GM23338 (cell line): ENCODE measurements at regions not wholly inside any gene's neighbourhood (a gene's known extent, or its start where the extent isn't known, plus 50 kb on each side); places are given as distances from the start of the nearest gene placed in this dataset.

Experiments used
- ATAC-seq: fragments of 200-7000 bp; cut with Tn5 transposase; 3 replicates; pipeline ENCODE4 v1.9.1; 2020
- DNase-seq: peaks from one replicate; pipeline ENCODE4 v3.0.0-alpha.2; 2015; ENCODE audit warnings: low spot score
- H2AFZ ChIP-seq: fragments of 200-600 bp; sonication (generic); 2 replicates; pipeline ENCODE4 v1.8.0; 2016; ENCODE audit warnings: antibody characterized with exemption, mild to moderate bottlenecking, moderate library complexity
- H3F3A ChIP-seq: fragments of 200-600 bp; sonication (generic); replicated peaks from 2 replicates; pipeline ENCODE4 v1.8.0; 2017; ENCODE audit warnings: antibody characterized with exemption, mixed run types, low read depth
- H3K27ac ChIP-seq: fragments of 200-600 bp; sonication (generic); 2 replicates; pipeline ENCODE4 v1.6.1; 2016; ENCODE audit warnings: low read depth
- H3K27me3 ChIP-seq: fragments of 200-600 bp; sonication (generic); 2 replicates; pipeline ENCODE4 v1.8.0; 2016; ENCODE audit warnings: mild to moderate bottlenecking, mixed run types, moderate library complexity; ENCODE audit not compliant: insufficient read depth
- H3K36me3 ChIP-seq: fragments of 200-600 bp; sonication (generic); 2 replicates; pipeline ENCODE4 v1.8.0; 2016; ENCODE audit warnings: mild to moderate bottlenecking; ENCODE audit not compliant: insufficient read depth
- H3K4me1 ChIP-seq: fragments of 200-600 bp; sonication (generic); 2 replicates; pipeline ENCODE4 v1.8.0; 2016; ENCODE audit warnings: mild to moderate bottlenecking, moderate library complexity; ENCODE audit not compliant: insufficient read depth
- H3K4me2 ChIP-seq: fragments of 200-600 bp; sonication (generic); 2 replicates; pipeline ENCODE4 v1.7.1; 2017; ENCODE audit warnings: mixed run types
- H3K4me3 ChIP-seq: fragments of 200-600 bp; sonication (generic); 2 replicates; pipeline ENCODE4 v1.6.1; 2016; ENCODE audit warnings: mixed run types
- H3K79me2 ChIP-seq: fragments of 200-600 bp; sonication (generic); replicated peaks from 2 replicates; pipeline ENCODE4 v1.8.0; 2017; ENCODE audit warnings: mild to moderate bottlenecking; ENCODE audit not compliant: insufficient read depth
- H3K9me2 ChIP-seq: fragments of 200-600 bp; sonication (generic); 2 replicates; pipeline ENCODE4 v1.8.0; 2017; ENCODE audit not compliant: insufficient read depth
- H4K20me1 ChIP-seq: fragments of 200-600 bp; sonication (generic); replicated peaks from 2 replicates; pipeline ENCODE4 v1.8.0; 2017; ENCODE audit warnings: mild to moderate bottlenecking; ENCODE audit not compliant: insufficient read depth
- H3K27ac Mint-ChIP-seq: 2 replicates; pipeline ENCODE4 v1.8.0; 2020; ENCODE audit warnings: inconsistent platforms, mild to moderate bottlenecking, moderate library complexity, mixed read lengths
- H3K27me3 Mint-ChIP-seq: 3 replicates; pipeline ENCODE4 v1.8.0; 2022; ENCODE audit warnings: low read depth, mild to moderate bottlenecking, moderate library complexity, mixed read lengths, inconsistent platforms; ENCODE audit not compliant: insufficient read depth, poor library complexity
- H3K36me3 Mint-ChIP-seq: 3 replicates; pipeline ENCODE4 v1.8.0; 2021; ENCODE audit warnings: low read depth, mild to moderate bottlenecking, inconsistent platforms, moderate library complexity, mixed read lengths
- H3K4me1 Mint-ChIP-seq: 3 replicates; pipeline ENCODE4 v1.8.0; 2020; ENCODE audit warnings: mild to moderate bottlenecking, inconsistent platforms, mixed read lengths
- H3K4me3 Mint-ChIP-seq: 3 replicates; pipeline ENCODE4 v1.8.0; 2021; ENCODE audit warnings: moderate library complexity, mild to moderate bottlenecking, inconsistent platforms, mixed read lengths
- H3K9me3 Mint-ChIP-seq: 3 replicates; pipeline ENCODE4 v1.8.0; 2020; ENCODE audit warnings: moderate library complexity, mild to moderate bottlenecking, inconsistent platforms, mixed read lengths
- CREB1 ChIP-seq: fragments of 250-450 bp; sonication (Bioruptor Pico); IDR thresholded peaks from 2 replicates; pipeline ENCODE4 v1.5.0; 2020; ENCODE audit warnings: low read depth, mild to moderate bottlenecking, moderate library complexity
- ETS1 ChIP-seq: IDR thresholded peaks from 2 replicates; pipeline ENCODE4 v1.6.1; 2016; ENCODE audit warnings: antibody characterized with exemption
- EZH2 ChIP-seq: fragments of 200-600 bp; sonication (generic); IDR thresholded peaks from one replicate; pipeline ENCODE4 v1.8.0; 2017; ENCODE audit warnings: antibody characterized with exemption, mild to moderate bottlenecking, low read depth; ENCODE audit not compliant: unreplicated experiment
- EZH2phosphoT487 ChIP-seq: fragments of 200-600 bp; sonication (generic); IDR thresholded peaks from one replicate; pipeline ENCODE4 v1.8.1; 2018; ENCODE audit warnings: antibody characterized with exemption; ENCODE audit not compliant: unreplicated experiment
- NANOG ChIP-seq: IDR thresholded peaks from 2 replicates; pipeline ENCODE4 v1.6.1; 2016; ENCODE audit warnings: antibody characterized with exemption, borderline replicate concordance
- POLR2AphosphoS5 ChIP-seq: IDR thresholded peaks from 2 replicates; pipeline ENCODE4 v1.6.1; 2016; ENCODE audit warnings: antibody characterized with exemption, low read depth
- REST ChIP-seq: IDR thresholded peaks from one replicate; pipeline ENCODE4 v1.6.1; 2018; ENCODE audit warnings: antibody characterized with exemption; ENCODE audit not compliant: unreplicated experiment
- ZNF114 ChIP-seq: fragments of 250-450 bp; sonication (Bioruptor Pico); IDR thresholded peaks from 2 replicates; pipeline ENCODE4 v1.5.0; 2020; ENCODE audit warnings: mild to moderate bottlenecking, moderate library complexity
- ZNF462 ChIP-seq: fragments of 250-450 bp; sonication (Bioruptor Pico); IDR thresholded peaks from 2 replicates; pipeline ENCODE4 v1.5.0; 2020; ENCODE audit warnings: mild to moderate bottlenecking, moderate library complexity

GRCh38 chr16:72422308-72422897, 250.4 kb upstream of the PMFBP1 start:
- TF ChIP-seq NANOG (no peak), REST (no peak), POLR2AphosphoS5 (no peak), EZH2phosphoT487 (no peak), CREB1 (CRISPR knock-in tag) (no peak), ETS1 (no peak), EZH2 (no peak), ZNF462 (CRISPR knock-in tag) (no peak), ZNF114 (CRISPR knock-in tag) (no peak)
- H3K4me3 Mint-ChIP-seq: no peak overlapping the region
- H3K27ac Mint-ChIP-seq: no peak overlapping the region
- peaks cover 13% of the 10 kb centered on the region for H3K9me3 Mint-ChIP-seq
- DNase-seq (no peak), ATAC-seq (no peak)
- no peak overlapping the region for H3K27ac ChIP-seq
- no peaks in the 10 kb centered on the region for H3K27me3 ChIP-seq
- peaks cover 11% of the 10 kb centered on the region for H3K36me3 ChIP-seq
- H2AFZ ChIP-seq: no peak overlapping the region
- no peaks in the 10 kb centered on the region for H4K20me1 ChIP-seq
- H3K4me3 ChIP-seq: no peak overlapping the region
- no peaks in the 10 kb centered on the region for H3F3A ChIP-seq
- H3K9me2 ChIP-seq: no peaks in the 10 kb centered on the region
- H3K4me1 ChIP-seq: peaks cover 8% of the 10 kb centered on the region; the same call in 1 of the 2 replicates
- H3K36me3 Mint-ChIP-seq: peaks cover 24% of the 10 kb centered on the region; the same call in 2 of the 3 replicates
- peaks cover 7% of the 10 kb centered on the region for H3K4me1 Mint-ChIP-seq
- H3K27me3 Mint-ChIP-seq: no peaks in the 10 kb centered on the region
- H3K79me2 ChIP-seq: no peaks in the 10 kb centered on the region
- H3K4me2 ChIP-seq: no peak overlapping the region
